IPS-18a (cell line): ENCODE measurements at regions not wholly inside any gene's neighbourhood (a gene's known extent, or its start where the extent isn't known, plus 50 kb on each side); places are given as distances from the start of the nearest gene placed in this dataset.
"Not testable (repeated sequence)": the region's sequence is repeated elsewhere in the genome, so short reads cannot be mapped to it uniquely, and the experiment has no call there.

ENCODE experiments used
- H3K27ac ChIP-seq: one replicate; pipeline ENCODE4 v1.5.1; 2013; ENCODE audit warnings: low read length
- H3K27me3 ChIP-seq: one replicate; pipeline ENCODE4 v1.6.1; 2013; ENCODE audit warnings: mild to moderate bottlenecking, low read length; ENCODE audit not compliant: control insufficient read depth, insufficient read depth
- H3K36me3 ChIP-seq: one replicate; pipeline ENCODE4 v1.6.1; 2013; ENCODE audit warnings: low read depth, low read length; ENCODE audit not compliant: control insufficient read depth
- H3K4me1 ChIP-seq: one replicate; pipeline ENCODE4 v1.6.1; 2013; ENCODE audit warnings: low read depth, low read length; ENCODE audit not compliant: control insufficient read depth
- H3K4me3 ChIP-seq: one replicate; pipeline ENCODE4 v1.5.1; 2013; ENCODE audit warnings: low read length
- H3K9ac ChIP-seq: one replicate; pipeline ENCODE4 v1.6.1; 2013; ENCODE audit warnings: mild to moderate bottlenecking, low read length, moderate library complexity
- H3K9me3 ChIP-seq: one replicate; pipeline ENCODE4 v1.6.1; 2013; ENCODE audit warnings: low read depth, low read length; ENCODE audit not compliant: control insufficient read depth

GRCh38 chr11:112663947-112664634 lies 297.1 kb upstream of the NCAM1 start:
- Histone ChIP-seq H3K9ac (no peak overlapping the region), H3K27ac (no peak overlapping the region), H3K27me3 (no peaks in the 10 kb centered on the region), H3K36me3 (no peaks in the 10 kb centered on the region), H3K4me1 (no peaks in the 10 kb centered on the region), H3K9me3 (no peaks in the 10 kb centered on the region), H3K4me3 (no peak overlapping the region)

GRCh38 chr11:112665291-112665690 lies 295.9 kb upstream of the NCAM1 start:
- H3K27me3 ChIP-seq = no peaks in the 10 kb centered on the region
- H3K4me3 ChIP-seq = no peak overlapping the region
- H3K9ac ChIP-seq = no peak overlapping the region

GRCh38 chr11:112666253-112666652 lies 295.0 kb upstream of the NCAM1 start:
- Histone ChIP-seq H3K27me3 (no peaks in the 10 kb centered on the region), H3K27ac (no peak overlapping the region), H3K36me3 (no peaks in the 10 kb centered on the region), H3K9me3 (no peaks in the 10 kb centered on the region), H3K4me1 (no peaks in the 10 kb centered on the region), H3K9ac (no peak overlapping the region), H3K4me3 (no peak overlapping the region)

More at GRCh38 chr11:112665291-112665690, 295.9 kb upstream of the NCAM1 start:
- Histone ChIP-seq H3K27ac (no peak overlapping the region), H3K36me3 (no peaks in the 10 kb centered on the region), H3K4me1 (no peaks in the 10 kb centered on the region), H3K9me3 (no peaks in the 10 kb centered on the region)

- Histone ChIP-seq H3K4me3 (no peak overlapping the region), H3K9me3 (peaks cover 6% of the 10 kb centered on the region), H3K27ac (no peak overlapping the region), H3K4me1 (no peaks in the 10 kb centered on the region), H3K9ac (no peak overlapping the region), H3K36me3 (no peaks in the 10 kb centered on the region), H3K27me3 (no peaks in the 10 kb centered on the region)
These were observed 290.2 kb upstream of the NCAM1 start for GRCh38 chr11:112670806-112671570.

- H3K36me3 ChIP-seq, H3K27me3 ChIP-seq: not testable (repeated sequence)
These were observed 287.8 kb upstream of the NCAM1 start for GRCh38 chr11:112673401-112673800.

GRCh38 chr11:112685111-112685510 lies 276.1 kb upstream of the NCAM1 start:
- Histone ChIP-seq H3K27ac (no peak overlapping the region), H3K36me3 (no peaks in the 10 kb centered on the region), H3K9ac (no peak overlapping the region), H3K9me3 (peaks cover 8% of the 10 kb centered on the region), H3K4me3 (no peak overlapping the region), H3K27me3 (no peaks in the 10 kb centered on the region), H3K4me1 (no peaks in the 10 kb centered on the region)

More at GRCh38 chr11:112673401-112673800, 287.8 kb upstream of the NCAM1 start:
- H3K27ac ChIP-seq, H3K4me1 ChIP-seq, H3K9me3 ChIP-seq, H3K9ac ChIP-seq, H3K4me3 ChIP-seq: not testable (repeated sequence)

GRCh38 chr11:112689851-112690250 lies 271.4 kb upstream of the NCAM1 start:
- peaks cover 3% of the 10 kb centered on the region for H3K9me3 ChIP-seq
- H3K9ac ChIP-seq = no peak overlapping the region
- no peak overlapping the region for H3K4me3 ChIP-seq
- no peak overlapping the region for H3K27ac ChIP-seq
- peaks cover 5% of the 10 kb centered on the region for H3K4me1 ChIP-seq
- no peaks in the 10 kb centered on the region for H3K27me3 ChIP-seq
- H3K36me3 ChIP-seq = no peaks in the 10 kb centered on the region

GRCh38 chr11:112693781-112694180 lies 267.4 kb upstream of the NCAM1 start:
- Histone ChIP-seq H3K27ac (no peak overlapping the region), H3K27me3 (no peaks in the 10 kb centered on the region), H3K9ac (no peak overlapping the region)

GRCh38 chr11:112694245-112694644 lies 267.0 kb upstream of the NCAM1 start:
- no peaks in the 10 kb centered on the region for H3K27me3 ChIP-seq
- no peaks in the 10 kb centered on the region for H3K9me3 ChIP-seq
- peaks cover 5% of the 10 kb centered on the region for H3K4me1 ChIP-seq
- no peak overlapping the region for H3K27ac ChIP-seq
- H3K9ac ChIP-seq = no peak overlapping the region
- no peaks in the 10 kb centered on the region for H3K36me3 ChIP-seq
- H3K4me3 ChIP-seq = no peak overlapping the region

More at GRCh38 chr11:112693781-112694180, 267.4 kb upstream of the NCAM1 start:
- no peak overlapping the region for H3K4me3 ChIP-seq
- no peaks in the 10 kb centered on the region for H3K9me3 ChIP-seq
- H3K36me3 ChIP-seq = no peaks in the 10 kb centered on the region
- H3K4me1 ChIP-seq = peaks cover 5% of the 10 kb centered on the region

- Histone ChIP-seq H3K4me1 (peaks cover 5% of the 10 kb centered on the region), H3K4me3 (no peak overlapping the region), H3K9ac (no peak overlapping the region), H3K27me3 (no peaks in the 10 kb centered on the region), H3K9me3 (no peaks in the 10 kb centered on the region), H3K27ac (no peak overlapping the region), H3K36me3 (no peaks in the 10 kb centered on the region)
These were observed 266.4 kb upstream of the NCAM1 start for GRCh38 chr11:112694813-112695212.

- no peaks in the 10 kb centered on the region for H3K4me1 ChIP-seq
- no peaks in the 10 kb centered on the region for H3K36me3 ChIP-seq
- no peak overlapping the region for H3K27ac ChIP-seq
- no peak overlapping the region for H3K4me3 ChIP-seq
- H3K27me3 ChIP-seq = no peaks in the 10 kb centered on the region
- H3K9me3 ChIP-seq = no peaks in the 10 kb centered on the region
- no peak overlapping the region for H3K9ac ChIP-seq
These were observed 263.6 kb upstream of the NCAM1 start for GRCh38 chr11:112697391-112698178.
